HEK293 (cell line): ENCODE measurements at regions not wholly inside any gene's neighbourhood (a gene's known extent, or its start where the extent isn't known, plus 50 kb on each side); places are given as distances from the start of the nearest gene placed in this dataset.

Experiments used
- ZNF629 ChIP-seq: fragments of 450-650 bp; formaldehyde crosslinking; IDR thresholded peaks from 2 replicates; pipeline ENCODE4 v1.5.1; 2017; ENCODE audit warnings: missing biosample characterization, missing genetic modification characterization
- TF ChIP-seq, protein P1 (sequence below): fragments of 450-650 bp; formaldehyde crosslinking; IDR thresholded peaks from 2 replicates; pipeline ENCODE4 v1.5.1; 2016; ENCODE audit warnings: missing biosample characterization, missing genetic modification characterization
- TF ChIP-seq, protein P2 (sequence below): fragments of 450-650 bp; formaldehyde crosslinking; IDR thresholded peaks from 2 replicates; pipeline ENCODE4 v1.5.0; 2017; ENCODE audit warnings: missing biosample characterization, missing genetic modification characterization, borderline replicate concordance

GRCh38 chr11:112637876-112638275 is 323.3 kb upstream of the NCAM1 start:
- TF ChIP-seq, protein P1, sequence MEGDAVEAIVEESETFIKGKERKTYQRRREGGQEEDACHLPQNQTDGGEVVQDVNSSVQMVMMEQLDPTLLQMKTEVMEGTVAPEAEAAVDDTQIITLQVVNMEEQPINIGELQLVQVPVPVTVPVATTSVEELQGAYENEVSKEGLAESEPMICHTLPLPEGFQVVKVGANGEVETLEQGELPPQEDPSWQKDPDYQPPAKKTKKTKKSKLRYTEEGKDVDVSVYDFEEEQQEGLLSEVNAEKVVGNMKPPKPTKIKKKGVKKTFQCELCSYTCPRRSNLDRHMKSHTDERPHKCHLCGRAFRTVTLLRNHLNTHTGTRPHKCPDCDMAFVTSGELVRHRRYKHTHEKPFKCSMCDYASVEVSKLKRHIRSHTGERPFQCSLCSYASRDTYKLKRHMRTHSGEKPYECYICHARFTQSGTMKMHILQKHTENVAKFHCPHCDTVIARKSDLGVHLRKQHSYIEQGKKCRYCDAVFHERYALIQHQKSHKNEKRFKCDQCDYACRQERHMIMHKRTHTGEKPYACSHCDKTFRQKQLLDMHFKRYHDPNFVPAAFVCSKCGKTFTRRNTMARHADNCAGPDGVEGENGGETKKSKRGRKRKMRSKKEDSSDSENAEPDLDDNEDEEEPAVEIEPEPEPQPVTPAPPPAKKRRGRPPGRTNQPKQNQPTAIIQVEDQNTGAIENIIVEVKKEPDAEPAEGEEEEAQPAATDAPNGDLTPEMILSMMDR (tag by site-specific recombination), result no peak
- TF ChIP-seq, protein P2, sequence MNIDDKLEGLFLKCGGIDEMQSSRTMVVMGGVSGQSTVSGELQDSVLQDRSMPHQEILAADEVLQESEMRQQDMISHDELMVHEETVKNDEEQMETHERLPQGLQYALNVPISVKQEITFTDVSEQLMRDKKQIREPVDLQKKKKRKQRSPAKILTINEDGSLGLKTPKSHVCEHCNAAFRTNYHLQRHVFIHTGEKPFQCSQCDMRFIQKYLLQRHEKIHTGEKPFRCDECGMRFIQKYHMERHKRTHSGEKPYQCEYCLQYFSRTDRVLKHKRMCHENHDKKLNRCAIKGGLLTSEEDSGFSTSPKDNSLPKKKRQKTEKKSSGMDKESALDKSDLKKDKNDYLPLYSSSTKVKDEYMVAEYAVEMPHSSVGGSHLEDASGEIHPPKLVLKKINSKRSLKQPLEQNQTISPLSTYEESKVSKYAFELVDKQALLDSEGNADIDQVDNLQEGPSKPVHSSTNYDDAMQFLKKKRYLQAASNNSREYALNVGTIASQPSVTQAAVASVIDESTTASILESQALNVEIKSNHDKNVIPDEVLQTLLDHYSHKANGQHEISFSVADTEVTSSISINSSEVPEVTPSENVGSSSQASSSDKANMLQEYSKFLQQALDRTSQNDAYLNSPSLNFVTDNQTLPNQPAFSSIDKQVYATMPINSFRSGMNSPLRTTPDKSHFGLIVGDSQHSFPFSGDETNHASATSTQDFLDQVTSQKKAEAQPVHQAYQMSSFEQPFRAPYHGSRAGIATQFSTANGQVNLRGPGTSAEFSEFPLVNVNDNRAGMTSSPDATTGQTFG, result no peak
- no peak for TF ChIP-seq ZNF629 (tag by site-specific recombination)
